SK-N-SH (cell line): ENCODE measurements at regions not wholly inside any gene's neighbourhood (a gene's known extent, or its start where the extent isn't known, plus 50 kb on each side); places are given as distances from the start of the nearest gene placed in this dataset.

ENCODE experiments used
- CHD2 ChIP-seq: fragments of 150-350 bp; IDR thresholded peaks from 2 replicates; pipeline ENCODE4 v1.6.1; 2018; ENCODE audit warnings: low read length; ENCODE audit not compliant: partially characterized antibody
- EP300 ChIP-seq, 2 experiments: IDR thresholded peaks; 2 replicates each; pipeline versions ENCODE4 v1.4.0 to v1.6.1; 2012; ENCODE audit warnings: borderline replicate concordance in 1 of 2, low read depth in 1 of 2, low read length in 1 of 2
- EZH2phosphoT487 ChIP-seq: fragments of 200-600 bp; sonication (generic); IDR thresholded peaks from 2 replicates; pipeline ENCODE4 v1.6.1; 2017; ENCODE audit warnings: low read depth, mixed run types, mild to moderate bottlenecking, antibody characterized with exemption, moderate library complexity, borderline replicate concordance
- FOSL2 ChIP-seq: IDR thresholded peaks from 2 replicates; pipeline ENCODE4 v1.4.0; 2012; ENCODE audit warnings: low read depth, mild to moderate bottlenecking, moderate library complexity, borderline replicate concordance
- GABPA ChIP-seq: IDR thresholded peaks from 2 replicates; pipeline ENCODE4 v1.4.0; 2012; ENCODE audit warnings: low read depth, mild to moderate bottlenecking
- IRF3 ChIP-seq: fragments of 150-350 bp; IDR thresholded peaks from 2 replicates; pipeline ENCODE4 v1.6.1; 2016; ENCODE audit warnings: mild to moderate bottlenecking, low read depth, low read length
- NRF1 ChIP-seq: IDR thresholded peaks from 2 replicates; pipeline ENCODE4 v1.6.1; 2012; ENCODE audit warnings: low read depth, mild to moderate bottlenecking, low read length
- POLR2AphosphoS5 ChIP-seq: IDR thresholded peaks from 2 replicates; pipeline ENCODE4 v1.6.1; 2012; ENCODE audit warnings: low read depth, low read length
- REST ChIP-seq: IDR thresholded peaks from 2 replicates; pipeline ENCODE4 v1.6.1; 2012; ENCODE audit warnings: mild to moderate bottlenecking, low read depth, low read length, moderate library complexity
- TF ChIP-seq, protein P1 (sequence below): IDR thresholded peaks from 2 replicates; pipeline ENCODE4 v1.4.0; 2012; ENCODE audit warnings: low read depth
- TF ChIP-seq, protein P2 (sequence below): fragments of 200-600 bp; sonication (generic); IDR thresholded peaks from 2 replicates; pipeline ENCODE4 v1.6.1; 2017; ENCODE audit warnings: antibody characterized with exemption, mild to moderate bottlenecking, moderate library complexity

- TF ChIP-seq, protein P1, sequence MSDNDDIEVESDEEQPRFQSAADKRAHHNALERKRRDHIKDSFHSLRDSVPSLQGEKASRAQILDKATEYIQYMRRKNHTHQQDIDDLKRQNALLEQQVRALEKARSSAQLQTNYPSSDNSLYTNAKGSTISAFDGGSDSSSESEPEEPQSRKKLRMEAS: no peak
- TF ChIP-seq EZH2phosphoT487: no peak
- no peak for TF ChIP-seq EP300 (IDR thresholded peaks at IDR 0.05; ENCODE audit: borderline replicate concordance in 1 of 2, low read depth in 1 of 2, low read length in 1 of 2)
- no peak for TF ChIP-seq GABPA
- TF ChIP-seq, protein P2, sequence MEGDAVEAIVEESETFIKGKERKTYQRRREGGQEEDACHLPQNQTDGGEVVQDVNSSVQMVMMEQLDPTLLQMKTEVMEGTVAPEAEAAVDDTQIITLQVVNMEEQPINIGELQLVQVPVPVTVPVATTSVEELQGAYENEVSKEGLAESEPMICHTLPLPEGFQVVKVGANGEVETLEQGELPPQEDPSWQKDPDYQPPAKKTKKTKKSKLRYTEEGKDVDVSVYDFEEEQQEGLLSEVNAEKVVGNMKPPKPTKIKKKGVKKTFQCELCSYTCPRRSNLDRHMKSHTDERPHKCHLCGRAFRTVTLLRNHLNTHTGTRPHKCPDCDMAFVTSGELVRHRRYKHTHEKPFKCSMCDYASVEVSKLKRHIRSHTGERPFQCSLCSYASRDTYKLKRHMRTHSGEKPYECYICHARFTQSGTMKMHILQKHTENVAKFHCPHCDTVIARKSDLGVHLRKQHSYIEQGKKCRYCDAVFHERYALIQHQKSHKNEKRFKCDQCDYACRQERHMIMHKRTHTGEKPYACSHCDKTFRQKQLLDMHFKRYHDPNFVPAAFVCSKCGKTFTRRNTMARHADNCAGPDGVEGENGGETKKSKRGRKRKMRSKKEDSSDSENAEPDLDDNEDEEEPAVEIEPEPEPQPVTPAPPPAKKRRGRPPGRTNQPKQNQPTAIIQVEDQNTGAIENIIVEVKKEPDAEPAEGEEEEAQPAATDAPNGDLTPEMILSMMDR: no peak
- no peak for TF ChIP-seq FOSL2
- TF ChIP-seq REST: no peak
- TF ChIP-seq CHD2: no peak
- TF ChIP-seq NRF1: no peak
- TF ChIP-seq IRF3: no peak
- no peak for TF ChIP-seq POLR2AphosphoS5
Observed at GRCh38 chr18:43578706-43579105, 301.4 kb upstream of the SYT4 start.
